ENCODE measurements at regions not wholly inside any gene's neighbourhood (a gene's known extent, or its start where the extent isn't known, plus 50 kb on each side); places are given as distances from the start of the nearest gene placed in this dataset.
A peak's percentile ranks its signal among the peaks of the same experiment; 100 is the strongest.

DNA sequence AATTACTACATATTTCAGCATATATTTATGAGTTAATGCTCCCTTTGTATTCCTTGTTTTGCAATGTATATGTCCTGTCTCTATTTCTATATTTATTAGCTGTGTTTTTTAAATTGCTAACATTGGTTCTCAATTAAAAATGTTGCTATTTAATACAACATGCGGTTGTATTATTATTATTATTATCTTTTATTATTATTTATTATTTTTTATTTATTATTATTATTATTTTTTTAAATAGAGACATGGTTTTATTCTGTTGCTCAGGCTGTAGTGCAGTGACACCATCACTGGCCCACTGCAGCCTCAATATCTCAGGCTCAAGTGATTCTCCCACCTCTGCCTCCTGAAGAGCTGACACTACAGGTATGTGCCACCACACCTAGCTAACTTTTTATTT is 1005.9 kb upstream of the ADGRL3 start:
- DNase-seq (ENCODE audit: low spot score), result no peak
- Histone ChIP-seq H3K4me3 (no peak overlapping the region), H2AFZ (no peak overlapping the region), H3K4me2 (no peak overlapping the region), H3K27me3 (no peaks in the 10 kb centered on the region), H3K27ac (no peak overlapping the region), H3K4me1 (ENCODE audit: insufficient read depth) (no peaks in the 10 kb centered on the region), H3K79me2 (no peaks in the 10 kb centered on the region), H3K9me3 (ENCODE audit: low read depth) (no peaks in the 10 kb centered on the region), H4K20me1 (ENCODE audit: insufficient read depth, poor library complexity, severe bottlenecking) (no peaks in the 10 kb centered on the region), H3K36me3 (replicated peaks; ENCODE audit: insufficient read depth, low read depth) (no peaks in the 10 kb centered on the region), H3K9me2 (replicated peaks; ENCODE audit: insufficient read depth) (no peaks in the 10 kb centered on the region)
- 100% methylated on average over 1 of the region's 1 CpG for WGBS (ENCODE audit: low lambda C conversion rate, missing lambda C conversion rate)
- no peak for TF ChIP-seq EZH2 (IDR thresholded peaks at IDR 0.05; ENCODE audit: borderline replicate concordance)
- TF ChIP-seq EZH2phosphoT487 (IDR thresholded peaks at IDR 0.05; ENCODE audit: low read depth, severe bottlenecking, unreplicated experiment), result no peak
- TF ChIP-seq, protein P1, sequence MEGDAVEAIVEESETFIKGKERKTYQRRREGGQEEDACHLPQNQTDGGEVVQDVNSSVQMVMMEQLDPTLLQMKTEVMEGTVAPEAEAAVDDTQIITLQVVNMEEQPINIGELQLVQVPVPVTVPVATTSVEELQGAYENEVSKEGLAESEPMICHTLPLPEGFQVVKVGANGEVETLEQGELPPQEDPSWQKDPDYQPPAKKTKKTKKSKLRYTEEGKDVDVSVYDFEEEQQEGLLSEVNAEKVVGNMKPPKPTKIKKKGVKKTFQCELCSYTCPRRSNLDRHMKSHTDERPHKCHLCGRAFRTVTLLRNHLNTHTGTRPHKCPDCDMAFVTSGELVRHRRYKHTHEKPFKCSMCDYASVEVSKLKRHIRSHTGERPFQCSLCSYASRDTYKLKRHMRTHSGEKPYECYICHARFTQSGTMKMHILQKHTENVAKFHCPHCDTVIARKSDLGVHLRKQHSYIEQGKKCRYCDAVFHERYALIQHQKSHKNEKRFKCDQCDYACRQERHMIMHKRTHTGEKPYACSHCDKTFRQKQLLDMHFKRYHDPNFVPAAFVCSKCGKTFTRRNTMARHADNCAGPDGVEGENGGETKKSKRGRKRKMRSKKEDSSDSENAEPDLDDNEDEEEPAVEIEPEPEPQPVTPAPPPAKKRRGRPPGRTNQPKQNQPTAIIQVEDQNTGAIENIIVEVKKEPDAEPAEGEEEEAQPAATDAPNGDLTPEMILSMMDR (IDR thresholded peaks at IDR 0.05; ENCODE audit: poor library complexity), result no peak

DNA sequence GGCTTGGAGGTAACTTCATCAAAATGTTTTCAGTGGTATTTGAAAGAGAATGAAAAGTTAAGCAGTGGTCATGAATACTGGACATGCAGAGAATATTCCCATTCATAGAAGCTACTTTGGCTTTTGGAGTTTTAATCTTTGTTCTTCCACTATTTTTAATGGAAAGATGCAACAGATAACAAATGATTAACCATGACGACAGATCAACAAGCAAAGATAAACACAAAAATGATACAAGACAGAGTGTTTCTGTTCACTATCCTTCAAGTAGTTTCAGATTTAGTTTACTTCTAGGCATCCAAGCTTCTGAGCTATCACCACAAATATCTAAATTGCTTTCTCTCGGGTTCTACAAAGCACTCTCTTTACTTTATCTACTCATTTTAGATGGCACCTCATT is 1004.9 kb upstream of the ADGRL3 start:
- H3K4me1 ChIP-seq (ENCODE audit: insufficient read depth), result no peaks in the 10 kb centered on the region
- no peak overlapping the region for H3K4me3 ChIP-seq
- H3K27me3 ChIP-seq, result no peaks in the 10 kb centered on the region
- H3K9me3 ChIP-seq (ENCODE audit: low read depth), result no peaks in the 10 kb centered on the region
- WGBS (ENCODE audit: low lambda C conversion rate, missing lambda C conversion rate), result 26% methylated on average over 2 of the region's 2 CpGs
- H3K79me2 ChIP-seq, result no peaks in the 10 kb centered on the region
- no peak overlapping the region for H2AFZ ChIP-seq
- H3K27ac ChIP-seq, result no peak overlapping the region
- no peaks in the 10 kb centered on the region for H4K20me1 ChIP-seq (ENCODE audit: insufficient read depth, poor library complexity, severe bottlenecking)
- H3K4me2 ChIP-seq, result no peak overlapping the region
- H3K9me2 ChIP-seq (replicated peaks; ENCODE audit: insufficient read depth), result no peaks in the 10 kb centered on the region
- TF ChIP-seq EZH2phosphoT487 (IDR thresholded peaks at IDR 0.05; ENCODE audit: low read depth, severe bottlenecking, unreplicated experiment), result no peak
- TF ChIP-seq EZH2 (IDR thresholded peaks at IDR 0.05; ENCODE audit: borderline replicate concordance), result no peak
- TF ChIP-seq, protein P1 (IDR thresholded peaks at IDR 0.05; ENCODE audit: poor library complexity), result no peak
- H3K36me3 ChIP-seq (replicated peaks; ENCODE audit: insufficient read depth, low read depth), result no peaks in the 10 kb centered on the region
- DNase-seq (ENCODE audit: low spot score), result no peak

GRCh38 chr4:60201052-60201673 is 999.0 kb upstream of the ADGRL3 start:
- Histone ChIP-seq H3K27ac (no peak overlapping the region), H3K4me1 (ENCODE audit: insufficient read depth) (no peaks in the 10 kb centered on the region), H3K4me3 (no peak overlapping the region)

More at GRCh38 chr4:60201052-60201673, 999.0 kb upstream of the ADGRL3 start:
- no peaks in the 10 kb centered on the region for H3K27me3 ChIP-seq
- no peaks in the 10 kb centered on the region for H3K9me3 ChIP-seq (ENCODE audit: low read depth)
- no peaks in the 10 kb centered on the region for H3K9me2 ChIP-seq (replicated peaks; ENCODE audit: insufficient read depth)
- WGBS (ENCODE audit: low lambda C conversion rate, missing lambda C conversion rate), result 14% methylated on average over 3 of the region's 3 CpGs
- TF ChIP-seq EZH2phosphoT487 (IDR thresholded peaks at IDR 0.05; ENCODE audit: low read depth, severe bottlenecking, unreplicated experiment), result no peak
- TF ChIP-seq, protein P1 (IDR thresholded peaks at IDR 0.05; ENCODE audit: poor library complexity), result peak; percentile 91
- no peak for TF ChIP-seq EZH2 (IDR thresholded peaks at IDR 0.05; ENCODE audit: borderline replicate concordance)
- no peak overlapping the region for H3K4me2 ChIP-seq
- peak; percentile 77 for DNase-seq (ENCODE audit: low spot score)
- H4K20me1 ChIP-seq (ENCODE audit: insufficient read depth, poor library complexity, severe bottlenecking), result no peaks in the 10 kb centered on the region
- no peaks in the 10 kb centered on the region for H3K79me2 ChIP-seq
- H2AFZ ChIP-seq, result no peak overlapping the region
- no peaks in the 10 kb centered on the region for H3K36me3 ChIP-seq (replicated peaks; ENCODE audit: insufficient read depth, low read depth)

Data from hepatocyte (in vitro differentiated cells).